ENCODE measurements at regions not wholly inside any gene's neighbourhood (a gene's known extent, or its start where the extent isn't known, plus 50 kb on each side); places are given as distances from the start of the nearest gene placed in this dataset.

- no peak for TF ChIP-seq CTCF (IDR thresholded peaks at IDR 0.05)
- no peak for DNase-seq
These were observed 126.4 kb downstream of the EHF start for GRCh38 chr11:34747251-34747650.

DNA sequence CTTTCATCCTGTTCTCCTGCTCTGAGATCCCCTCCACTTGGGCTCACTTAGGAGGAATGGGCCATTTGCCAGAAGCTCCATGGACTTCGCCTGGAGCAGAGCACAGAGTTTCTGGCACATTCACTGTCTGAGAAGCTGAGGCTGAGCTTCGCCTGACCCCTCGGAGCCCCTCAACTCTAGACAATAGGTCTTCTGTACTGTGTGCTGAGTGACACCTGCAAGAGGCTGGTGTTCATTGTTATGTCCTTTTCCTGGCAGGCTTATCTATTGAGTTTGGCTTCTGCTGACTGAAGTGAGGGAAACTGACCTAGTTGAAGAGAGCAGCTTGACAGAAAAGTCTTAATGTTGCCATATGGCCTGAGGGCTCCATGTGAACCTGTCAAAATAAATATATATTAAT lies 124.3 kb downstream of the EHF start:
- peaks cover 24% of the 10 kb centered on the region for H3K4me1 ChIP-seq
- intact Hi-C loops (cut with DNase I): no loop called here
- H3K36me3 ChIP-seq (ENCODE audit: insufficient read depth in 1 of 2, low read depth in 1 of 2): no peaks in the 10 kb centered on the region
- no peak overlapping the region for H3K4me3 ChIP-seq
- H3K27ac ChIP-seq: no peak overlapping the region
- no peak for TF ChIP-seq CTCF (IDR thresholded peaks at IDR 0.05)
- no peaks in the 10 kb centered on the region for H3K27me3 ChIP-seq (ENCODE audit: insufficient read depth in 3 of 3, low read length in 2 of 3)
- no peak for ATAC-seq
- 36 to 64% (median 54%) methylated on average over 3 of the region's 3 CpGs for WGBS, 3 donors
- H3K9me3 ChIP-seq: no peaks in the 10 kb centered on the region
- DNase-seq: no peak

More at GRCh38 chr11:34747251-34747650, 126.4 kb downstream of the EHF start:
- H3K27ac ChIP-seq: no peak overlapping the region
- H3K4me1 ChIP-seq: peaks cover 38% of the 10 kb centered on the region
- intact Hi-C loops (cut with DNase I): no loop called here
- H3K36me3 ChIP-seq (ENCODE audit: insufficient read depth in 1 of 2, low read depth in 1 of 2): no peaks in the 10 kb centered on the region
- WGBS, 3 donors: 53 to 60% (median 58%) methylated on average over 3 of the region's 3 CpGs
- no peak overlapping the region for H3K4me3 ChIP-seq
- H3K9me3 ChIP-seq: no peaks in the 10 kb centered on the region
- ATAC-seq: no peak
- no peaks in the 10 kb centered on the region for H3K27me3 ChIP-seq (ENCODE audit: insufficient read depth in 3 of 3, low read length in 2 of 3)

DNA sequence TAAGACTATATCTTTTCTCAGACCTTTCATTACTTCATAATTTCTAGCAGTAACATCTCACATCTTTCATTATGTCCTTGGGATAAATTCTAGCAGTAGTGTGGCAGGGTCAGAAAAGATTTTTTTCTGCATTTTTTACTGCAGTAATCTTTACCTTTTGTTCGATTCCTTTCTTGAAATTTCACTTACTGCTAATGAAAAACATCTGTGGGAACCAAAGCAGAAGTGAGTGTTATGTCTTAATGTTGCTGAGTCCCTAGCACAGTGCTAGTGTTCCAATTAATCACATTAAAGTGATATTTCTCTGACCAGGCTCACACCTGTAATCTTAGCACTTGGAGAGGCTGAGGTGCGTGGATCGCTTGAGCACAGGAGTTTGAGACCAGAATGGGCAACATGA lies 123.6 kb downstream of the EHF start:
- 80 to 85% (median 82%) methylated on average over 3 of the region's 3 CpGs for WGBS, 3 donors
- no peak for DNase-seq
- intact Hi-C loops (cut with DNase I): no loop called here
- Histone ChIP-seq H3K4me1 (peaks cover 17% of the 10 kb centered on the region), H3K4me3 (no peak overlapping the region), H3K27me3 (ENCODE audit: insufficient read depth in 3 of 3, low read length in 2 of 3) (no peaks in the 10 kb centered on the region), H3K36me3 (ENCODE audit: insufficient read depth in 1 of 2, low read depth in 1 of 2) (no peaks in the 10 kb centered on the region), H3K27ac (no peak overlapping the region), H3K9me3 (no peaks in the 10 kb centered on the region)
- no peak for TF ChIP-seq CTCF (IDR thresholded peaks at IDR 0.05)
- ATAC-seq: no peak

DNA sequence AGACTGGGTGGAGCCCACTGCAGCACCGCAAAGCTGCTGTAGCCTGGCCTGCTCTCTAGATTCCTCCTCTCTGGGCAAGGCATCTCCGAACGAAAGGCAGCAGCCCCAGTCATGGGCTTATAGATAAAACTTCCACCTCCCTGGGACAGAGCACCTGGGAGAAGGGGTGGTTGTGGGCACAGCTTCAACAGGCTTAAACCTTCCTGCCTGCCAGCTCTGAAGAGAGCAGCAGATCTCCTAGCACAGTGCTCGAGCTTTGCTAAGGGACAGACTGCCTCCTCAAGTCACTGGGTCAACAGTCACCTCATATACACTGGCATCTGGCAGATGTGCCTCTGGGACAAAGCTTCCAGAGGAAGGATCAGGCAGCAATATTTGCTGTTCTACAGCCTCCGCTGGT lies 117.3 kb downstream of the EHF start:
- Histone ChIP-seq H3K9me3 (no peaks in the 10 kb centered on the region), H3K36me3 (ENCODE audit: insufficient read depth in 1 of 2, low read depth in 1 of 2) (no peaks in the 10 kb centered on the region), H3K27ac (no peak overlapping the region), H3K27me3 (ENCODE audit: insufficient read depth in 3 of 3, low read length in 2 of 3) (no peaks in the 10 kb centered on the region), H3K4me1 (no peaks in the 10 kb centered on the region), H3K4me3 (no peak overlapping the region)
- no peak for TF ChIP-seq CTCF (IDR thresholded peaks at IDR 0.05)
- ATAC-seq: no peak
- WGBS, 3 donors: 80 to 86% (median 85%) methylated on average over 5 of the region's 5 CpGs
- DNase-seq: no peak
- intact Hi-C loops (cut with DNase I): no loop called here

GRCh38 chr11:34732831-34733230 lies 111.9 kb downstream of the EHF start:
- DNase-seq (no peak), ATAC-seq (no peak)
- TF ChIP-seq CTCF (IDR thresholded peaks at IDR 0.05): no peak
- Histone ChIP-seq H3K4me3 (no peak overlapping the region), H3K27me3 (ENCODE audit: insufficient read depth in 3 of 3, low read length in 2 of 3) (no peaks in the 10 kb centered on the region), H3K4me1 (no peaks in the 10 kb centered on the region), H3K9me3 (no peaks in the 10 kb centered on the region), H3K36me3 (ENCODE audit: insufficient read depth in 1 of 2, low read depth in 1 of 2) (no peaks in the 10 kb centered on the region), H3K27ac (no peak overlapping the region)
- intact Hi-C loops (cut with DNase I): no loop called here
- WGBS, 3 donors: 39 to 45% (median 41%) methylated on average over 1 of the region's 1 CpG

All from psoas muscle (tissue), 7 donors.